ENCODE measurements at regions not wholly inside any gene's neighbourhood (a gene's known extent, or its start where the extent isn't known, plus 50 kb on each side); places are given as distances from the start of the nearest gene placed in this dataset.

DNA sequence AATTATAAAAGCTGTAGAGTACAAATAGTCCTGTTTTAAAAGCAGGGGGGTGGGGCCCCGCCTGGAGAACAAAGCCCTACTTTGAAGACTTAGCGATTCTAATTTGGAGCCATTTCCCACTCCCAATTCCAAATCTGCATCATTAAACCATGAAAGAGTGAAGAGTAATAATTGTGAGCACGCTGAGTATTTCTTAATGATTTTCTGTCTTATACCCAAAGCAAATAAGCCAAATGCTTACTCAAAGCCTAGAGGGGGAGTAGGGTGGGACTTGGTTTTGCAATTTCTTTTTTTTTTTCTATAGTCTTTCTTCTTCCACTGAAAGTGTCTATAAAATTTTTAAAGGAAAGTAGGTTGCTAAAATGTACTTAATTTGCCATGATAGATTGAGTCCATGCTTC, 470.1 kb downstream of the TOX3 start:
- POLR2A ChIA-PET (ENCODE audit: unreplicated experiment): no interaction called here
- in situ Hi-C loops (cut with MboI; ENCODE audit: low sequenced_read_pairs): loop anchor here (25.0 kb wide), 1 partner anchor 110 kb away; no protein-coding TSS in a partner anchor
- CTCF ChIA-PET: interaction anchor here (0.7 kb wide), 1 partner anchor 430 kb away, joined by 3 read pairs; no protein-coding TSS in a partner anchor

More for the DNA sequence above, 470.1 kb downstream of the TOX3 start:
- no peak overlapping the region for H2AK5ac ChIP-seq (ENCODE audit: low read depth, low read length)
- no CpG with 5 or more reads among the region's 3 CpGs for WGBS, 2 experiments (ENCODE audit: extremely low coverage in 2 of 2, insufficient read length in 1 of 2)
- ATAC-seq (ENCODE audit: low read depth) (no peak), DNase-seq (no peak)
- H3K79me1 ChIP-seq (ENCODE audit: low read depth in 1 of 2, low read length in 2 of 2): no peaks in the 10 kb centered on the region
- H3K4me2 ChIP-seq (ENCODE audit: low read depth, low read length): no peak overlapping the region
- H2AK9ac ChIP-seq (replicated peaks; ENCODE audit: low read depth, low read length, poor library complexity): no peak overlapping the region
- H3K18ac ChIP-seq (ENCODE audit: low read depth, low read length): no peak overlapping the region
- no peaks in the 10 kb centered on the region for H3K9me1 ChIP-seq (ENCODE audit: insufficient read depth, low read length)
- H3K9ac ChIP-seq (ENCODE audit: low read depth, low read length): no peak overlapping the region
- H3K14ac ChIP-seq (replicated peaks; ENCODE audit: low read depth, low read length): no peak overlapping the region
- TF ChIP-seq BHLHE40 (IDR thresholded peaks at IDR 0.05; ENCODE audit: low read depth, low read length): no peak
- TF ChIP-seq, protein P1, sequence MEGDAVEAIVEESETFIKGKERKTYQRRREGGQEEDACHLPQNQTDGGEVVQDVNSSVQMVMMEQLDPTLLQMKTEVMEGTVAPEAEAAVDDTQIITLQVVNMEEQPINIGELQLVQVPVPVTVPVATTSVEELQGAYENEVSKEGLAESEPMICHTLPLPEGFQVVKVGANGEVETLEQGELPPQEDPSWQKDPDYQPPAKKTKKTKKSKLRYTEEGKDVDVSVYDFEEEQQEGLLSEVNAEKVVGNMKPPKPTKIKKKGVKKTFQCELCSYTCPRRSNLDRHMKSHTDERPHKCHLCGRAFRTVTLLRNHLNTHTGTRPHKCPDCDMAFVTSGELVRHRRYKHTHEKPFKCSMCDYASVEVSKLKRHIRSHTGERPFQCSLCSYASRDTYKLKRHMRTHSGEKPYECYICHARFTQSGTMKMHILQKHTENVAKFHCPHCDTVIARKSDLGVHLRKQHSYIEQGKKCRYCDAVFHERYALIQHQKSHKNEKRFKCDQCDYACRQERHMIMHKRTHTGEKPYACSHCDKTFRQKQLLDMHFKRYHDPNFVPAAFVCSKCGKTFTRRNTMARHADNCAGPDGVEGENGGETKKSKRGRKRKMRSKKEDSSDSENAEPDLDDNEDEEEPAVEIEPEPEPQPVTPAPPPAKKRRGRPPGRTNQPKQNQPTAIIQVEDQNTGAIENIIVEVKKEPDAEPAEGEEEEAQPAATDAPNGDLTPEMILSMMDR (conservative IDR thresholded peaks at IDR 0.05; ENCODE audit: low read depth, low read length): no peak
- TF ChIP-seq, protein P2, sequence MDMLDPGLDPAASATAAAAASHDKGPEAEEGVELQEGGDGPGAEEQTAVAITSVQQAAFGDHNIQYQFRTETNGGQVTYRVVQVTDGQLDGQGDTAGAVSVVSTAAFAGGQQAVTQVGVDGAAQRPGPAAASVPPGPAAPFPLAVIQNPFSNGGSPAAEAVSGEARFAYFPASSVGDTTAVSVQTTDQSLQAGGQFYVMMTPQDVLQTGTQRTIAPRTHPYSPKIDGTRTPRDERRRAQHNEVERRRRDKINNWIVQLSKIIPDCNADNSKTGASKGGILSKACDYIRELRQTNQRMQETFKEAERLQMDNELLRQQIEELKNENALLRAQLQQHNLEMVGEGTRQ (IDR thresholded peaks at IDR 0.05; ENCODE audit: low read depth, low read length): no peak
- no peak for TF ChIP-seq RAD21 (IDR thresholded peaks at IDR 0.05; ENCODE audit: low read length)
- no peak for TF ChIP-seq FOS (IDR thresholded peaks at IDR 0.05; ENCODE audit: low read depth, low read length)
- TF ChIP-seq RCOR1 (IDR thresholded peaks at IDR 0.05; ENCODE audit: insufficient replicate concordance, low read length): no peak
- TF ChIP-seq NFE2L2 (IDR thresholded peaks at IDR 0.05; ENCODE audit: low read depth, low read length): no peak
- TF ChIP-seq, protein P3, sequence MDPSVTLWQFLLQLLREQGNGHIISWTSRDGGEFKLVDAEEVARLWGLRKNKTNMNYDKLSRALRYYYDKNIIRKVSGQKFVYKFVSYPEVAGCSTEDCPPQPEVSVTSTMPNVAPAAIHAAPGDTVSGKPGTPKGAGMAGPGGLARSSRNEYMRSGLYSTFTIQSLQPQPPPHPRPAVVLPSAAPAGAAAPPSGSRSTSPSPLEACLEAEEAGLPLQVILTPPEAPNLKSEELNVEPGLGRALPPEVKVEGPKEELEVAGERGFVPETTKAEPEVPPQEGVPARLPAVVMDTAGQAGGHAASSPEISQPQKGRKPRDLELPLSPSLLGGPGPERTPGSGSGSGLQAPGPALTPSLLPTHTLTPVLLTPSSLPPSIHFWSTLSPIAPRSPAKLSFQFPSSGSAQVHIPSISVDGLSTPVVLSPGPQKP (IDR thresholded peaks at IDR 0.05; ENCODE audit: borderline replicate concordance, low read depth, low read length): no peak
- TF ChIP-seq POLR2A (IDR thresholded peaks at IDR 0.05; ENCODE audit: low read depth, low read length): no peak
- no peak for TF ChIP-seq MAZ (IDR thresholded peaks at IDR 0.05; ENCODE audit: borderline replicate concordance, low read depth, low read length)
- TF ChIP-seq RFX5 (IDR thresholded peaks at IDR 0.05; ENCODE audit: low read depth, low read length): no peak
- no peak for TF ChIP-seq SMC3 (IDR thresholded peaks at IDR 0.05; ENCODE audit: low read depth, low read length)
- TF ChIP-seq CHD1 (IDR thresholded peaks at IDR 0.05; ENCODE audit: low read depth, low read length): no peak
- no peak for TF ChIP-seq CEBPB (IDR thresholded peaks at IDR 0.05; ENCODE audit: low read depth, low read length)
- no peak for TF ChIP-seq MXI1 (IDR thresholded peaks at IDR 0.05; ENCODE audit: borderline replicate concordance, low read depth, low read length)
- no peak for TF ChIP-seq MAFK (IDR thresholded peaks at IDR 0.05; ENCODE audit: low read depth, low read length)
- H4K91ac ChIP-seq (ENCODE audit: insufficient read depth, low read depth, low read length): no peak overlapping the region
- no TSS peak for BruUV-seq (replicated peaks)
- H4K5ac ChIP-seq (ENCODE audit: low read depth, low read length): no peak overlapping the region
- no peak overlapping the region for H2BK20ac ChIP-seq (ENCODE audit: low read depth, low read length)
- H3K4me1 ChIP-seq (ENCODE audit: control insufficient read depth, insufficient read depth, low read length): no peaks in the 10 kb centered on the region
- H3K4ac ChIP-seq (ENCODE audit: low read depth, low read length): no peak overlapping the region
- no peak overlapping the region for H3K56ac ChIP-seq (ENCODE audit: extremely low read depth, insufficient read depth, low read length)
- H2BK5ac ChIP-seq (ENCODE audit: low read depth, low read length, poor library complexity, severe bottlenecking): no peak overlapping the region
- no peaks in the 10 kb centered on the region for H3K27me3 ChIP-seq (ENCODE audit: control insufficient read depth, insufficient read depth, low read length)
- no peaks in the 10 kb centered on the region for H3K36me3 ChIP-seq (ENCODE audit: control insufficient read depth, insufficient read depth, low read length)
- dilution Hi-C loops (cut with HindIII; ENCODE audit: low sequenced_read_pairs, unreplicated experiment): no loop called here
- no peaks in the 10 kb centered on the region for H4K20me1 ChIP-seq (ENCODE audit: insufficient read depth, low read length)
- H3K9me3 ChIP-seq (ENCODE audit: control insufficient read depth, insufficient read depth, low read length): no peaks in the 10 kb centered on the region
- no peak overlapping the region for H2BK15ac ChIP-seq (ENCODE audit: low read depth, low read length)
- no peak overlapping the region for H3K4me3 ChIP-seq (ENCODE audit: insufficient read depth, low read depth, low read length)
- no peak overlapping the region for H4K8ac ChIP-seq (ENCODE audit: low read depth in 2 of 2, low read length in 2 of 2)
- H3K23ac ChIP-seq (ENCODE audit: low read depth, low read length): no peak overlapping the region
- intact Hi-C loops (cut with micrococcal nuclease): no loop called here
- no peak overlapping the region for H3K27ac ChIP-seq (ENCODE audit: insufficient read depth, low read length)
- no peak overlapping the region for H2BK120ac ChIP-seq (ENCODE audit: low read depth, low read length)
- H2AFZ ChIP-seq (replicated peaks; ENCODE audit: low read length, poor library complexity): no peak overlapping the region

Measured in IMR-90 (cell line).